Endothelial cell of umbilical vein (primary cell): ENCODE measurements at regions not wholly inside any gene's neighbourhood (a gene's known extent, or its start where the extent isn't known, plus 50 kb on each side); places are given as distances from the start of the nearest gene placed in this dataset.

Source experiments
- BruUV-seq: library from RNA; stranded (reverse); fragments of 400-500 nt; replicated peaks from 2 replicates; lab custom pipeline; 2021; lab: Mats Ljungman, UMichigan
- CTCF ChIA-PET: fragments of 300-600, 350-600 bp; sonication (Branson Sonifier 250); formaldehyde crosslinking; loops from one replicate; lab custom pipeline; 2021; ENCODE audit warnings: antibody characterized with exemption, inconsistent platforms; lab: Charles Lee
- POLR2A ChIA-PET: fragments of 300-600, 350-600 bp; sonication (Branson Sonifier 250); formaldehyde crosslinking; loops from one replicate; lab custom pipeline; 2021; ENCODE audit warnings: antibody characterized with exemption, inconsistent platforms; lab: Charles Lee
- DNase-seq: peaks from one replicate; pipeline ENCODE4 v3.0.0-alpha.2; 2011; ENCODE audit warnings: low read depth, low spot score
- FAIRE-seq: peaks from 2 replicates; lab custom pipeline; 2011; peaks lifted over from hg19 to GRCh38; lab: Jason Lieb, UNC
- H2AFZ ChIP-seq: 2 replicates; pipeline ENCODE4 v1.6.0; 2012; ENCODE audit warnings: low read depth, low read length, control low read depth, inconsistent platforms
- H3K27ac ChIP-seq: 2 replicates; pipeline ENCODE4 v1.5.1; 2011; ENCODE audit warnings: low read depth, mild to moderate bottlenecking, control low read depth, low read length, moderate library complexity; ENCODE audit not compliant: insufficient read depth
- H3K27me3 ChIP-seq, 2 experiments: 2 replicates each; pipeline versions ENCODE4 v1.6.0 to v1.6.1; 2011; ENCODE audit warnings: low read length in 2 of 2, mixed read lengths in 1 of 2; ENCODE audit not compliant: control insufficient read depth in 2 of 2, insufficient read depth in 2 of 2
- H3K36me3 ChIP-seq, 2 experiments: 2 replicates in 1 of 2; 3 replicates in 1 of 2; pipeline ENCODE4 v1.5.1; 2011; ENCODE audit warnings: low read length in 2 of 2, mild to moderate bottlenecking in 1 of 2, moderate library complexity in 1 of 2; ENCODE audit not compliant: control insufficient read depth in 2 of 2, insufficient read depth in 2 of 2; ENCODE audit errors: extremely low read depth in 1 of 2
- H3K4me1 ChIP-seq: 3 replicates; pipeline ENCODE4 v1.5.1; 2011; ENCODE audit warnings: mild to moderate bottlenecking, low read length; ENCODE audit not compliant: control insufficient read depth, insufficient read depth; ENCODE audit errors: extremely low read depth
- H3K4me2 ChIP-seq: 2 replicates; pipeline ENCODE4 v1.6.1; 2011; ENCODE audit warnings: low read length, control low read depth, mixed read lengths; ENCODE audit not compliant: insufficient read depth
- H3K4me3 ChIP-seq, 3 experiments: fragments of 200-600 bp in 1 of 3; sonication (generic), shearing (Covaris generic) in 1 of 3; replicated peaks in 1 of 3; 2 replicates each; pipeline ENCODE4 v1.5.1; 2011 to 2016; ENCODE audit warnings: control low read depth in 3 of 3, low read length in 3 of 3, mild to moderate bottlenecking in 2 of 3, inconsistent platforms in 1 of 3, low read depth in 1 of 3, moderate library complexity in 1 of 3; ENCODE audit not compliant: insufficient read depth in 1 of 3
- H3K79me2 ChIP-seq: 2 replicates; pipeline ENCODE4 v1.6.0; 2012; ENCODE audit warnings: low read length, inconsistent platforms; ENCODE audit not compliant: control insufficient read depth, insufficient read depth
- H3K9ac ChIP-seq: replicated peaks from 2 replicates; pipeline ENCODE3; 2011; ENCODE audit warnings: low read length, control low read depth; ENCODE audit not compliant: insufficient read depth; ENCODE audit errors: extremely low read depth
- H3K9me1 ChIP-seq: replicated peaks from 3 replicates; pipeline ENCODE4 v1.6.0; 2011; ENCODE audit warnings: mild to moderate bottlenecking, low read length; ENCODE audit not compliant: control insufficient read depth, insufficient read depth; ENCODE audit errors: extremely low read depth
- H3K9me3 ChIP-seq: replicated peaks from 2 replicates; pipeline ENCODE4 v1.5.1; 2012; ENCODE audit warnings: low read length, inconsistent platforms; ENCODE audit not compliant: control insufficient read depth, insufficient read depth
- H4K20me1 ChIP-seq: replicated peaks from 2 replicates; pipeline ENCODE3; 2011; ENCODE audit warnings: mild to moderate bottlenecking, low read length; ENCODE audit not compliant: control insufficient read depth, insufficient read depth; ENCODE audit errors: extremely low read depth
- CTCF ChIP-seq, 2 donors: IDR thresholded peaks; 1 replicate in 1 of 2; 2 replicates in 1 of 2; pipeline ENCODE4 v1.5.1; 2011; ENCODE audit warnings: low read length in 2 of 2, mild to moderate bottlenecking in 2 of 2, moderate library complexity in 2 of 2, control low read depth in 1 of 2, inconsistent platforms in 1 of 2, low read depth in 1 of 2; ENCODE audit not compliant: insufficient read depth in 1 of 2; ENCODE audit errors: extremely low read depth in 1 of 2
- EZH2 ChIP-seq: IDR thresholded peaks from 2 replicates; pipeline ENCODE4 v1.6.1; 2012; ENCODE audit warnings: borderline replicate concordance, low read depth, mild to moderate bottlenecking, moderate library complexity, low read length, inconsistent platforms; ENCODE audit not compliant: severe bottlenecking
- FOS ChIP-seq: IDR thresholded peaks from 2 replicates; pipeline ENCODE4 v1.6.1; 2011; ENCODE audit warnings: mild to moderate bottlenecking, low read length, moderate library complexity, borderline replicate concordance; ENCODE audit not compliant: insufficient read depth
- GATA2 ChIP-seq: IDR thresholded peaks from 2 replicates; pipeline ENCODE4 v1.7.0; 2011; ENCODE audit warnings: low read depth, mild to moderate bottlenecking, moderate library complexity, mixed read lengths, low read length; ENCODE audit not compliant: insufficient read length, insufficient read depth
- JUN ChIP-seq: IDR thresholded peaks from 2 replicates; pipeline ENCODE4 v1.6.1; 2011; ENCODE audit warnings: borderline replicate concordance, low read depth; ENCODE audit not compliant: insufficient read length, insufficient read depth
- POLR2A ChIP-seq: IDR thresholded peaks from 2 replicates; pipeline ENCODE4 v1.6.1; 2012; ENCODE audit warnings: low read depth, mild to moderate bottlenecking, control low read depth, low read length
- POLR2AphosphoS5 ChIP-seq: IDR thresholded peaks from 2 replicates; pipeline ENCODE4 v1.6.1; 2012; ENCODE audit warnings: low read depth, mild to moderate bottlenecking, control low read depth, low read length, moderate library complexity; ENCODE audit not compliant: insufficient read depth
- dilution Hi-C: fragments of 300-500 bp; cut with MboI; formaldehyde crosslinking; loops from one replicate; pipeline ENCODE4 v1.15.0; 2019; ENCODE audit warnings: low sequenced_read_pairs; ENCODE audit not compliant: extremely low pct_ligation_motif_present
- intact Hi-C: fragments of 100-400 bp; cut with micrococcal nuclease; formaldehyde crosslinking; loops from one replicate; pipeline ENCODE4 v1.10.0; 2022

GRCh38 chr2:104127049-104127770 is 726.7 kb upstream of the POU3F3 start:
- no peak overlapping the region for H3K4me2 ChIP-seq
- ChIA-PET CTCF (no interaction called here), POLR2A (no interaction called here)
- H3K9ac ChIP-seq, result no peak overlapping the region
- H4K20me1 ChIP-seq, result no peaks in the 10 kb centered on the region
- H3K4me1 ChIP-seq, result no peaks in the 10 kb centered on the region
- no peaks in the 10 kb centered on the region for H3K9me1 ChIP-seq
- BruUV-seq, result no TSS peak
- H2AFZ ChIP-seq, result no peak overlapping the region
- H3K27me3 ChIP-seq, result no peaks in the 10 kb centered on the region
- intact Hi-C loops, result no loop called here
- DNase-seq (no peak), FAIRE-seq (no peak)
- no peak overlapping the region for H3K27ac ChIP-seq
- H3K79me2 ChIP-seq, result no peaks in the 10 kb centered on the region
- dilution Hi-C loops, result no loop called here
- H3K9me3 ChIP-seq, result peaks cover 4% of the 10 kb centered on the region
- H3K4me3 ChIP-seq, result no peak overlapping the region
- TF ChIP-seq FOS (no peak), CTCF (IDR thresholded peaks at IDR 0.05; ENCODE audit: extremely low read depth in 1 of 2, insufficient read depth in 1 of 2, low read depth in 1 of 2, low read length in 2 of 2) (no peak), GATA2 (no peak), POLR2A (no peak)
- no peaks in the 10 kb centered on the region for H3K36me3 ChIP-seq

- no peaks in the 10 kb centered on the region for H3K9me1 ChIP-seq
- TF ChIP-seq POLR2AphosphoS5 (no peak), EZH2 (no peak), JUN (no peak), GATA2 (no peak), FOS (no peak)
- no peaks in the 10 kb centered on the region for H3K27me3 ChIP-seq
- no peak for FAIRE-seq
- H3K79me2 ChIP-seq, result no peaks in the 10 kb centered on the region
- POLR2A ChIA-PET, result no interaction called here
- dilution Hi-C loops, result no loop called here
- no TSS peak for BruUV-seq
- no peak for DNase-seq
- no peaks in the 10 kb centered on the region for H3K4me1 ChIP-seq
- H2AFZ ChIP-seq, result no peak overlapping the region
- no peaks in the 10 kb centered on the region for H4K20me1 ChIP-seq
- H3K9ac ChIP-seq, result no peak overlapping the region
- H3K4me3 ChIP-seq, result no peak overlapping the region
- no peaks in the 10 kb centered on the region for H3K36me3 ChIP-seq
- H3K9me3 ChIP-seq, result peaks cover 4% of the 10 kb centered on the region
- CTCF ChIA-PET, result no interaction called here
- H3K4me2 ChIP-seq, result no peak overlapping the region
- intact Hi-C loops, result no loop called here
- no peak overlapping the region for H3K27ac ChIP-seq
Measured at GRCh38 chr2:104140361-104140760, 713.6 kb upstream of the POU3F3 start.
